Vagina (tissue), 2 donors: ENCODE measurements at regions not wholly inside any gene's neighbourhood (a gene's known extent, or its start where the extent isn't known, plus 50 kb on each side); places are given as distances from the start of the nearest gene placed in this dataset.

Experiments used
- DNase-seq, 2 donors: peaks; one replicate each; pipeline ENCODE4 v3.0.0-alpha.2; 2017; ENCODE audit errors: extremely low spot score in 2 of 2
- H3K27ac ChIP-seq: fragments of 200-600 bp; sonication (generic); one replicate; pipeline ENCODE4 v1.5.1; 2019
- H3K27me3 ChIP-seq: fragments of 200-600 bp; sonication (generic); one replicate; pipeline ENCODE4 v1.5.1; 2019
- H3K36me3 ChIP-seq, 2 donors: fragments of 200-600 bp; sonication (generic); one replicate each; pipeline ENCODE4 v1.5.1; 2017 to 2019
- H3K4me1 ChIP-seq: fragments of 200-600 bp; sonication (generic); one replicate; pipeline ENCODE4 v1.5.1; 2019
- H3K4me3 ChIP-seq, 2 donors: fragments of 200-600 bp; sonication (generic); 1 replicate in 1 of 2; 2 replicates in 1 of 2; pipeline ENCODE4 v1.5.1; 2016 to 2019
- H3K9me3 ChIP-seq: fragments of 200-600 bp; sonication (generic); one replicate; pipeline ENCODE4 v1.5.1; 2019
- CTCF ChIP-seq, 3 experiments: fragments of 450-650 bp in 2 of 3; fragments of 200-600 bp in 1 of 3; sonication (generic) in 1 of 3; IDR thresholded peaks; one replicate each; pipeline ENCODE4 v1.5.1; 2017 to 2019; ENCODE audit warnings: antibody characterized with exemption in 3 of 3, mild to moderate bottlenecking in 2 of 3, moderate library complexity in 2 of 3
- POLR2A ChIP-seq, 2 donors: fragments of 450-650 bp; IDR thresholded peaks; one replicate each; pipeline ENCODE4 v1.6.1; 2017; ENCODE audit warnings: antibody characterized with exemption in 2 of 2, mild to moderate bottlenecking in 2 of 2, moderate library complexity in 2 of 2
- POLR2AphosphoS5 ChIP-seq, 2 donors: sonication (generic); formaldehyde crosslinking; IDR thresholded peaks; one replicate each; pipeline ENCODE4 v1.9.0; 2017; ENCODE audit warnings: antibody characterized with exemption in 2 of 2, mild to moderate bottlenecking in 2 of 2, low read depth in 1 of 2; ENCODE audit not compliant: insufficient read depth in 1 of 2
- intact Hi-C: fragments of 100-400 bp; cut with DNase I; formaldehyde crosslinking; loops from one replicate; pipeline ENCODE4 v1.15.1; 2023

- Histone ChIP-seq H3K4me3 (no peak overlapping the region), H3K36me3 (no peaks in the 10 kb centered on the region), H3K27me3 (no peaks in the 10 kb centered on the region), H3K27ac (no peak overlapping the region), H3K9me3 (peaks cover 7% of the 10 kb centered on the region), H3K4me1 (no peaks in the 10 kb centered on the region)
- no peak for DNase-seq
- no peak for TF ChIP-seq POLR2A (IDR thresholded peaks at IDR 0.05)
- TF ChIP-seq POLR2AphosphoS5 (IDR thresholded peaks at IDR 0.05; ENCODE audit: insufficient read depth in 1 of 2, low read depth in 1 of 2): no peak
- no peak for TF ChIP-seq CTCF (IDR thresholded peaks at IDR 0.05)
- intact Hi-C loops: no loop called here
These were observed 147.7 kb upstream of the NPVF start for GRCh38 chr7:25375805-25376600.

- H3K27me3 ChIP-seq: no peaks in the 10 kb centered on the region
- TF ChIP-seq CTCF (IDR thresholded peaks at IDR 0.05): no peak
- TF ChIP-seq POLR2AphosphoS5 (IDR thresholded peaks at IDR 0.05; ENCODE audit: insufficient read depth in 1 of 2, low read depth in 1 of 2): no peak
- TF ChIP-seq POLR2A (IDR thresholded peaks at IDR 0.05): no peak
- H3K9me3 ChIP-seq: no peaks in the 10 kb centered on the region
- no peak overlapping the region for H3K4me3 ChIP-seq
- intact Hi-C loops: no loop called here
- peaks cover 13% of the 10 kb centered on the region for H3K4me1 ChIP-seq
- no peaks in the 10 kb centered on the region for H3K36me3 ChIP-seq
- H3K27ac ChIP-seq: no peak overlapping the region
- DNase-seq: no peak
These were observed 151.3 kb upstream of the NPVF start for GRCh38 chr7:25379351-25380300.

GRCh38 chr7:25381818-25382589 lies 153.7 kb upstream of the NPVF start:
- H3K4me1 ChIP-seq: peaks cover 33% of the 10 kb centered on the region
- no peak for DNase-seq
- intact Hi-C loops: no loop called here
- no peak for TF ChIP-seq POLR2A (IDR thresholded peaks at IDR 0.05)
- TF ChIP-seq CTCF (IDR thresholded peaks at IDR 0.05): no peak
- no peaks in the 10 kb centered on the region for H3K9me3 ChIP-seq
- H3K36me3 ChIP-seq: no peaks in the 10 kb centered on the region
- no peaks in the 10 kb centered on the region for H3K27me3 ChIP-seq
- H3K4me3 ChIP-seq: no peak overlapping the region
- H3K27ac ChIP-seq: no peak overlapping the region

GRCh38 chr7:25382869-25383268 lies 154.6 kb upstream of the NPVF start:
- no peaks in the 10 kb centered on the region for H3K9me3 ChIP-seq
- intact Hi-C loops: no loop called here
- no peaks in the 10 kb centered on the region for H3K27me3 ChIP-seq
- H3K36me3 ChIP-seq: no peaks in the 10 kb centered on the region
- no peak overlapping the region for H3K4me3 ChIP-seq
- peaks cover 33% of the 10 kb centered on the region for H3K4me1 ChIP-seq
- DNase-seq: no peak
- no peak for TF ChIP-seq POLR2A (IDR thresholded peaks at IDR 0.05)
- TF ChIP-seq POLR2AphosphoS5 (IDR thresholded peaks at IDR 0.05; ENCODE audit: insufficient read depth in 1 of 2, low read depth in 1 of 2): peak in 1 of 2 donors; percentile 31
- no peak overlapping the region for H3K27ac ChIP-seq

GRCh38 chr7:25383402-25383801 lies 155.1 kb upstream of the NPVF start:
- Histone ChIP-seq H3K27ac (no peak overlapping the region), H3K9me3 (no peaks in the 10 kb centered on the region), H3K27me3 (no peaks in the 10 kb centered on the region), H3K4me1 (peaks cover 33% of the 10 kb centered on the region), H3K36me3 (no peaks in the 10 kb centered on the region), H3K4me3 (no peak overlapping the region)
- no peak for DNase-seq
- intact Hi-C loops: no loop called here
- TF ChIP-seq POLR2A (IDR thresholded peaks at IDR 0.05) (no peak), CTCF (IDR thresholded peaks at IDR 0.05) (no peak), POLR2AphosphoS5 (IDR thresholded peaks at IDR 0.05; ENCODE audit: insufficient read depth in 1 of 2, low read depth in 1 of 2) (no peak)
